ENCODE measurements at regions not wholly inside any gene's neighbourhood (a gene's known extent, or its start where the extent isn't known, plus 50 kb on each side); places are given as distances from the start of the nearest gene placed in this dataset.

GRCh38 chr10:111970111-111970510 lies 213.5 kb downstream of the GPAM start:
- Histone ChIP-seq H3K9me3 (peaks cover 0 to 9% (median 0%) of the 10 kb centered on the region in 8 donors), H3K27me3 (replicated peaks in 1 of 7) (no peaks in the 10 kb centered on the region), H3K4me3 (no peak overlapping the region), H3K27ac (no peak overlapping the region), H3K4me1 (no peaks in the 10 kb centered on the region), H3K36me3 (no peaks in the 10 kb centered on the region)
- intact Hi-C loops (cut with DNase I; ENCODE audit: low total_unique reads), result no loop called here
- WGBS, 5 donors, result 83 to 91% (median 85%) methylated on average over 5 of the region's 5 CpGs
- no peak for DNase-seq
- no peak for TF ChIP-seq POLR2AphosphoS5 (IDR thresholded peaks at IDR 0.05)
- no peak for TF ChIP-seq CTCF (IDR thresholded peaks at IDR 0.05 in 8 of 11, conservative IDR thresholded peaks at IDR 0.05 in 3 of 11)
- TF ChIP-seq POLR2A (IDR thresholded peaks at IDR 0.05), result no peak

GRCh38 chr10:111972109-111972508 lies 211.5 kb downstream of the GPAM start:
- no peak overlapping the region for H3K4me3 ChIP-seq
- peaks cover 0 to 4% (median 0%) of the 10 kb centered on the region in 8 donors for H3K9me3 ChIP-seq
- H3K27ac ChIP-seq, result no peak overlapping the region
- no peaks in the 10 kb centered on the region for H3K27me3 ChIP-seq (replicated peaks in 1 of 7)
- intact Hi-C loops (cut with DNase I; ENCODE audit: low total_unique reads), result no loop called here
- H3K36me3 ChIP-seq, result no peaks in the 10 kb centered on the region
- no peak for DNase-seq
- TF ChIP-seq POLR2AphosphoS5 (IDR thresholded peaks at IDR 0.05), result no peak
- 73 to 86% (median 75%) methylated on average over 5 of the region's 5 CpGs for WGBS, 5 donors
- H3K4me1 ChIP-seq, result no peaks in the 10 kb centered on the region

GRCh38 chr10:111973306-111973705 lies 210.3 kb downstream of the GPAM start:
- TF ChIP-seq POLR2A (IDR thresholded peaks at IDR 0.05), result no peak
- TF ChIP-seq CTCF (IDR thresholded peaks at IDR 0.05 in 8 of 11, conservative IDR thresholded peaks at IDR 0.05 in 3 of 11), result no peak
- TF ChIP-seq POLR2AphosphoS5 (IDR thresholded peaks at IDR 0.05), result no peak
- intact Hi-C loops (cut with DNase I; ENCODE audit: low total_unique reads), result no loop called here

GRCh38 chr10:111973826-111974225 lies 209.7 kb downstream of the GPAM start:
- Histone ChIP-seq H3K4me3 (no peak overlapping the region), H3K9me3 (no peaks in the 10 kb centered on the region), H3K27me3 (replicated peaks in 1 of 7) (no peaks in the 10 kb centered on the region), H3K27ac (no peak overlapping the region), H3K4me1 (no peaks in the 10 kb centered on the region), H3K36me3 (no peaks in the 10 kb centered on the region)
- TF ChIP-seq POLR2A (IDR thresholded peaks at IDR 0.05), result no peak
- TF ChIP-seq POLR2AphosphoS5 (IDR thresholded peaks at IDR 0.05), result no peak
- TF ChIP-seq CTCF (IDR thresholded peaks at IDR 0.05 in 8 of 11, conservative IDR thresholded peaks at IDR 0.05 in 3 of 11), result no peak
- WGBS, 5 donors, result 79 to 92% (median 82%) methylated on average over 1 of the region's 1 CpG
- no peak for DNase-seq
- intact Hi-C loops (cut with DNase I; ENCODE audit: low total_unique reads), result no loop called here

More at GRCh38 chr10:111973306-111973705, 210.3 kb downstream of the GPAM start:
- no peaks in the 10 kb centered on the region for H3K27me3 ChIP-seq (replicated peaks in 1 of 7)
- H3K4me3 ChIP-seq, result no peak overlapping the region
- no peaks in the 10 kb centered on the region for H3K36me3 ChIP-seq
- 80 to 85% (median 81%) methylated on average over 2 of the region's 2 CpGs for WGBS, 5 donors
- no peaks in the 10 kb centered on the region for H3K4me1 ChIP-seq
- no peak for DNase-seq
- H3K27ac ChIP-seq, result no peak overlapping the region
- H3K9me3 ChIP-seq, result no peaks in the 10 kb centered on the region

DNA sequence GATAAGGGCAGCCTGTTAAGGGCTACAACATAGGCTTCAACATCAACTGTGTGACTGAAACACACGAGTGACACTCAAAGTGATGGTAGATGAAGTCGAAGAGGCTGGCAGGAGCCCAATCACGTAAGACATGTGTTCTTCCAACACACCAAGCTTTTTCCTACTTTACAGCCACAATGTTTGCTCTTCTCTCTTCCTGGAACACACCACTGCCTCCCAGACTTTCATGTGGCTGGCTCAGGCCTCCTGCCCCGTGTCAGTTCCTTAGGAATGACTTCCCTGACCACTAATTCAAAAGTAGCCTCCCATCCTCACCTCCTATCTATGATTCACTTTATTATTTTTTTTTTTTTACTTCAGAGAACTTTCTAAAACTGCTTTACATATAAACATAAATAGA lies 209.2 kb downstream of the GPAM start:
- Histone ChIP-seq H3K36me3 (no peaks in the 10 kb centered on the region), H3K4me3 (no peak overlapping the region), H3K27ac (no peak overlapping the region), H3K4me1 (no peaks in the 10 kb centered on the region), H3K9me3 (no peaks in the 10 kb centered on the region), H3K27me3 (replicated peaks in 1 of 7) (no peaks in the 10 kb centered on the region)
- intact Hi-C loops (cut with DNase I; ENCODE audit: low total_unique reads), result no loop called here
- TF ChIP-seq POLR2AphosphoS5 (IDR thresholded peaks at IDR 0.05), result no peak
- no peak for TF ChIP-seq CTCF (IDR thresholded peaks at IDR 0.05 in 8 of 11, conservative IDR thresholded peaks at IDR 0.05 in 3 of 11)
- TF ChIP-seq POLR2A (IDR thresholded peaks at IDR 0.05), result no peak
- no peak for DNase-seq
- WGBS, 5 donors, result 63 to 71% (median 66%) methylated on average over 4 of the region's 4 CpGs

Data from spleen (tissue), 11 donors.